ENCODE measurements at regions not wholly inside any gene's neighbourhood (a gene's known extent, or its start where the extent isn't known, plus 50 kb on each side); places are given as distances from the start of the nearest gene placed in this dataset.

DNA sequence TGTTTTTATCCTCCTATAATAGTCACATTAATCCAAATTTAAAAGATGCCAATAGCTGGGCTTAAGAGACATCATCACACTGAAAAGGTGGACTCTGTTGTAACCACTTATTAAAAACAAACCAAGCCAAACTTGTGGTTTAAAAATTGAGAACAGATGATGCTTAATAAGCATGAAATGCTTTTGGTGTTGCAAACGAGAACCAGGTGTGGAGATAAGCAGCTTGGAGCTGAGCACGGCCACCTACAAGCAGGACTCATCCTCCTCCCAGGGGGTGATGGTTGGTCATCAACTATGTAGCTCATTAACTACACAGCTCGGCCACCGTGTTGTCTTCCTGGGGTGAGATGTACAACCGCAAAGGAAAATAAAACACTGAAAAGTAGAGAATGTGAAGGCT is 154.4 kb downstream of the NPR3 start:
- TF ChIP-seq CTCF (IDR thresholded peaks at IDR 0.05; ENCODE audit: insufficient read depth, low read depth, low read length): no peak
- TF ChIP-seq EZH2 (IDR thresholded peaks at IDR 0.05; ENCODE audit: insufficient read depth, low read length): no peak
